T-helper 2 cell treated with Interferon-gamma antibody and Interleukin-4, amounts not matched to agents 100 ng/mL and 5 ng/mL, for 36 hours (primary cell): ENCODE measurements at regions not wholly inside any gene's neighbourhood (a gene's known extent, or its start where the extent isn't known, plus 50 kb on each side); places are given as distances from the start of the nearest gene placed in this dataset.

Experiments used
- intact Hi-C: fragments of 100-400 bp; cut with micrococcal nuclease; formaldehyde crosslinking; loops from one replicate; pipeline ENCODE4 v1.15.1; 2023

DNA sequence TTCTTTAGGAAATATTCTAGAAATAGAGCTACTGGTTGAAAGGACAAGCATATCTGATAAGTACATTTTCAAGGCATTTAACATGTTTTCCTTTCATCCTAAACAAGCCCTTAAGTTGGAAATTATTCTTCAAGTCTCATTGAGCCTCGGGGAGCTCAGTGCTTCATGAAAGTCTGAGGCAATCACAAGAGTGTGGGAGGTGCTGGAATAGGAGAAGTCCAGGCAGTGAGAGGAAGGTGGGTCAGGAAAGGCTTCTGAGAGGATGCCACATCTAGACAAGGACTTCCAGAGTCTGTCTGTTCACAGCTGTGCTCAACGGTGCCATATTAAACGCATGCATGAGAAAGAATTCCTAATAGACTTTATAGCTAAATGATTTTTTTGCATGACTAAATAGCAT lies 69.8 kb downstream of the CD83 start:
- intact Hi-C loops: no loop called here

- intact Hi-C loops: no loop called here
Measured at GRCh38 chr6:14189074-14189473, 71.5 kb downstream of the CD83 start.

DNA sequence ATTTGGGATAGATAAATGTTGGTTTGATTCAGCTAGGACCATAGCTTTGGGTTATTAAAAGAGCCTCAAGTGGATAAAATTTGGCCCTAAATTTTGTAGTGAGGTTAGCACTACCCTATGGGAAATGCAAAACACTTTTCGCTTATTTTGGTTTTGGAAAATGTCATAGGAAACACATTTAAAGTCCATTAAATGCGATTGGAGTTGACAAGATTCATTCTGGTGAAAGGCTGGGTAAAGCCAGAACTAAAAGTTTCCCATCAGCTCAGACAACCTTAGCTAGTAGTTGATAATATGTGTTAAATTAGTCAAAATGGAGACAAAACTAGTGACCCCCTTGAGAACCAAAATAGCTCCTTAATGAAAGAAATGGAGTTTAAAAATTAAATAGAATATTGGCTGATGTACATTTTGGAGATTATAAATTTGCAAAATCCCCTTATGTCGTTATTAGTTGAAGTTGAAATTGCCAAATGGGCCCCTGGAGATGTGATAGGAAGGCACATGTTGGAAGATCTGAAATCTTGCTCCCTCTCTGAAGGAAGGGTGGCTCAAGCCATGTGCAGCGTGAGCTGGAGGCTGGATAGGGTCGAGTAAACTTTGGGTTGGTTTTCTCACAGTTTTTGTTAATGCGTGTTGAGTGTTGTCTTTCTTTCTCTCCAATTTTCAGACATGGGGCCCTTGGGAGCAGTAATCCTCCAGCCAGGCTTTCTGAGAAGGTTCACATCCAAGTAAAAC lies 72.8 kb downstream of the CD83 start:
- intact Hi-C loops: no loop called here

DNA sequence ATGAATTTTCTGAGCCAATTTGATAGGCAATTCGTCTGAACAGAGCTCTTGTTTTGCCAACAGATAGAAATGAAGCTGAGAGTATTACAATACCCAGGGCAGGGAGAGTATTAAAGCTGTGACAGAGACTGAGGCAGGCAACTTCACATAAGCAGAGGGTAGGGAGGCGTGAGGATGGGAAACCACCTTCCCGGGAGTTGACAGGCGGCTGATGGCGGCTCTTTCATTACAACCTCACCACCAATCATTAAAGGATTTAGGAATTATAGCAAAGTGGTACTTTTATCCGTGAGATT lies 73.3 kb downstream of the CD83 start:
- intact Hi-C loops: no loop called here

DNA sequence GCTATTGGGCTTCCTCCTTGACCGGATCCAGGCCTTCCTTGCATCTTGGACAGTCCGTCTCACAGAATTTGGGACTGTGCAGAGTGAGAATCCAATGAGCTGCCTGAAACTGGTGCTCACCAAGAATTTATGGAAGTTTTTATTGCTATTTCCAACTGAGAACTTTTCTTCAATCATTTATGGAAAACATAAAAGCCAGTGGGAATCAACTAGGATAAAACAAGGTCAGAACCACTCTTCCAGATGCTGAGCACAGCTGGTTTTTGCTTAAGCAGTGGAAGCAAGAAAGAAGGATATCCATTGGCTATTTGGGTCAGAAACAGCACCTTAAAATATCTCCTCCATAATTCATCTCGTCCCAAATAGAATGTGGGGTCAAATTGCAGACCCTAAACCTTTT lies 74.2 kb downstream of the CD83 start:
- intact Hi-C loops: no loop called here

GRCh38 chr6:14192216-14192788 lies 74.7 kb downstream of the CD83 start:
- intact Hi-C loops: no loop called here

DNA sequence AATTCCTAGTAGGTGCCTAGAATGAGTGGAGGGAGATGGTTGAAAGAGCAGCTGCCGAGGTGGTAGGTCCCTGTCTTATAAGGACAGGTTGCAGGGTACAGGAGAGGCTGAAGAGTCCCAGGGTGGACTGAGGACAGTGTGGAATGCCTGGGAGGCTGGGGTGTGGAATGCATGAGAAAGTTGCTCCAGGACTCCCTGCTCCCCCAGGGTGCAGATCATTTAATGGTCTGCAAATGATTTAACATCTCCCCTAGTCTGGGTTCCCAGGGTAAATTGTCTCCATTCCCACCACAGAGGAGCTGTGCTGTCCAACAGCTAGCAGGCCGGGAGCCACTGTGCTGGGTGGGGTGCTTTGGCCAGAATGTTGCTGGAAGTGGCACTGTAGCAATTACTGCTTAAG lies 76.0 kb downstream of the CD83 start:
- intact Hi-C loops: no loop called here

DNA sequence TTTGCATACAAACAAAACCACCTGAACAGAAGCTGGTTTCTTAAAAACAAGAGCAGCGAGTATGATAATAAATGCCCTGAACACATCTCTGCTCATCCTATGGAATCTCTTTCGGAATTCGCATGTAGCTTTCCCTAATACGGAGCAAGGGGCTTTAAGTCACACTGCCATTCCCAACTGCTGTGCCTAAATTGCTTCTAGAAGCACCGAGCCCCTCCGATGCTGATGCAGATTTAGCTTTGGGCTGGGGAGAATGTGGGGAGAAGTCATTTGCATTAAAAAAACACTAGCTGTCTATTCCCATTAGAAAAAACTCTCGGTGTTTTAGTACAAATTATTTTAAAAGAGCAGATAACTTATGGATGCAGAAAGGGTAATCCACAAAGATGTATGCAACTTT lies 76.9 kb downstream of the CD83 start:
- intact Hi-C loops: no loop called here

DNA sequence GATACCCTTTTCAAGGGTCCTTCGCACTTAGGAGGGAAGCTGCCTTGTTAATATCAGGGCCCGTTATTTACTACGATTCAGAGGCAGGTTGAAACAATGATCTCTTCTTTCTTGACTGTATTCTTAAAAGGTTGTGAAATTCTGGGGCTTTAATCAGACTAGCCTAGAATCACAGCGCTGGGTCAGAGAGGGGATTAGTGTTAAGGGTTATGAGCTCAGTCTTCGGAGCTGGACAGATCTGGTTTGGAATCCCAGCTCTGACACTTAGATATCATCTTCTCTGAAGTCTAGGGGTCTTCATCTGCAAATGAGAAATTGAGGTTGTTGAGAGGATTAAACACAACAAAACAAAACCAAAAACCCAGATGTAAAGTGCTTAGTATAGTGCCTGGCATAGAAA lies 77.4 kb downstream of the CD83 start:
- intact Hi-C loops: no loop called here

DNA sequence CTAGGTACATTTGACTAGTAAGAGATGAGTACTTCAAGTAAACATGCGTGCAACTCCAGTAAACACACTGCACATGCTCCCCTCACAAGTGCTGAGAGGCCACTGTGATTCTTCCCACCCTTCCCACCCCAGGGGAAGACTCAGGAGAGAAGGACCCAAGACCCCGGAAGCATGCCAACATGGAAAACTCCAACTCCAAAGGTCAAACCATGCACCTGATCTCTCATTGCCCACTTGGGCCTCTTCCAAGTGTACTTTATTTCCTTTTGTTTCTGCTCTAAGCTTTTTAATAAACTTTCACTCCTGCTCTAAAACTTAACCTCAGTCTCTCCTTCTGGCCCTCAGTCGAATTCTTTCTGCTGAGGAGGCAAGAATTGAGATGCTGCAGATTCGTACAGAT lies 78.5 kb downstream of the CD83 start:
- intact Hi-C loops: no loop called here

DNA sequence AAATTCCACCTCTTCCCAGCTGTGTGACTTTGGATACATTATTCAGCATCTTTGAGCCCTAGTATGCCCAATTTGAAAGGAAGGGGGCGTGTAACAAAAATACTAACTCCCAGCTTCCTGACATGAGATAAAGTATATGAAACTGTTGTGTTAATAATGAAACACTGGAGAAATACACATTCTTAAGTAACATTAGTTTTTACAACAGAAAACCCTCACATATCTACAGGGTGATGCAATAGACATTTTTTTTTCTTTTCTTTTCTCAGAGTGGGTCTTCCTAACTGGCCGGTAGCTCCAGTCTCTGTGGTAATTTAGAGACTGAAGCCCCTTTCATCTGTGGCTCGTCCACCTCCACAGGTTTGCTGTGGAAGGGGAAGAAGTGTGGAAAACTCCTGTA lies 79.5 kb downstream of the CD83 start:
- intact Hi-C loops: no loop called here

DNA sequence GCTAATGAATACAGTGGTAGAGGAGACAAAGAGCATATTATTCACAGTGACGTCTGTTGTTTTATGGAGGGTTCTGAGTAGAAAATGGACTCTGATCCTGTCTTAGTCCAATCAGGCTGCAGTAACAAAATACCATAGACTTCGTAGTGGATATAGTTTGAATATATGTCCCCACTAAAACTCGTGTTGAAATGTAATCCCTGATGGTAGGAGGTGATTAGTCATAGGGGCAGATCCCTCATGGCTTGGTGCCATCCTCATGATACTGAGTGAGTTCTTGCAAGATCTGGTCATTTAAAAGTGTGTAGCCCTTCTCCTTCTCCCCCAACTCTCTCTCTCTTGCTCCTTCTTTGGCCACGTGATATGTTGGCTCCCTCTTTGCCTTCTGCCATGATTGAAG lies 82.5 kb downstream of the CD83 start:
- intact Hi-C loops: no loop called here

DNA sequence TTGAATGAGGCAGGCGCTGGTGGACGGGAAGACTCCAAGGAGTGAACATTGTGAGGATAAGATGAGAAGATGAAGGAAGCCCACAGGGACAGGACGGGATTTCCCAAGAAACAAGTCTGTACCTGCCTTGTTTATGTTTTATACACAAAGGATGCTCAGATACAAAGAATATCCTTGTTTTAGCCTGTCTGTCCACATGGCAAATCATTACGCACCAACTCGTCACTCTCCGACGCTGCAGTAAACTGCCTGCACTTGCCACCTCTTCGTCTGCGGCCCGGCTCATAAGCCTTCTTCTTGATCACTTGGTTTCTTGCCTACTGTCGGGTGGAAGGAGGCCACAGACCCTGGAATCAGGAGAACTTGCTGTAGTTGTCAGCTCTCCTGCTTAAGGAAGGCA lies 85.4 kb downstream of the CD83 start:
- intact Hi-C loops: no loop called here

DNA sequence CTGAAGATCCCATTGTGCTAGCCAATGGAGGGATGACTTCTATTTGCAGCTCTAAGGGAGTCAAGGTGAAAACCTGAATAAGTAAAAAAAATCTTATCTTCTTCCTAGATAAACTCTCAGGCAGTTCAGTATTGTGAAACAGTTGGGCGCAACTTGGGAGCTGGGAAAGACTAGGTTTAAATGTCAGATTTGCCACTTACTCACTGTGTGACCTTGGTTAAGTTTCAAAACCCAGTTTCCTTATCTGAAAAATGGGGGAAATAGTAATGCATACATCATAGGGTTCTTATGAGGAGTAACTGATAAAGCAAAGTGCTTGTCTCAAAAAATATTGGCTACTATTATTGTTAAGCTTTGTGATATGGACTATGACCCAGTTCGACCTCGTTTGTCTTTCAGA lies 88.8 kb downstream of the CD83 start:
- intact Hi-C loops: no loop called here

DNA sequence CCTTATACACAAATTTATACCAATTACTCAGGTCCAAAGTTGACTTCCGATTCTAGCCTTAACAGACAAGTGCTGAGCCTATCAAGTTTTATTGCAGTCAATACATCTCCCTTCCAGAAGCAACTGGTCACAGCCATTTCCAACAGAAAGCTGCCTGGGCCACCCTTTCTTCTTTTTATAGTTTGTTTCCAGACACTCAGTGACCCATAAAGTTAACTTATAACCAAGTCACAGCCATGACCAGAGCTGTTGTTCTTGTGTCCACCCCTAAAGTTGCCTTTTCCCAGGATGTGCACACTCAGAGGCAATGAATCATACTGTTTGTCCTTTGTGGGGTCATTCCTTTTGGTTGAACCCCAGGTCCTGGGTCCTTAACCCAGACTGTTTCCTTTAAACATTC lies 89.9 kb downstream of the CD83 start:
- intact Hi-C loops: no loop called here

- intact Hi-C loops: no loop called here
Measured at GRCh38 chr6:14209000-14209399, 91.4 kb downstream of the CD83 start.

DNA sequence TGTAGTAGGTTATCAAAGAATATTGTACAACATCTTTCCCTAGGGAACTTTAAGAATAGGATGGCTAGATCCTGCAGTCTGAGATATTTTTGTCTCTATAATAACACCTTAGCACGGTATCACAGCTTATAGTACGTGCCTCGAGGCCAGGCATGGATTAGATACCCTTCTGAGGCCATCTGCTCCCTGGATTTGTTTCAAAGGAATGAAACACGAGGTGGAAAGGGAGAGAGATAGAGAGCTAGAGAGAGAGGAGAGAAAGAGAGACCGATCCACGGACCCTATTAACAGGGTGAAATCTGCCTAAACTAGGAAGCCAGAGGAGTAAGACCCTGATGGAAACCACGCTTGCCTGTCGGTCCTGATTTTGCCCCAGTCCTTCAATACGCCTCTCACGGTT lies 92.5 kb downstream of the CD83 start:
- intact Hi-C loops: loop anchor here (2.0 to 10.0 kb wide), 4 partner anchors 425 to 1415 kb away; no protein-coding TSS in a partner anchor

- intact Hi-C loops: loop anchor here (1.0 to 10.0 kb wide), 6 partner anchors 238 to 1414 kb away; partner anchors contain the start of gene JARID2
Measured at GRCh38 chr6:14210663-14211561, 93.3 kb downstream of the CD83 start.

GRCh38 chr6:14211562-14211942 lies 94.0 kb downstream of the CD83 start:
- intact Hi-C loops: loop anchor here (1.0 to 10.0 kb wide), 6 partner anchors 238 to 1413 kb away; partner anchors contain the start of gene JARID2

DNA sequence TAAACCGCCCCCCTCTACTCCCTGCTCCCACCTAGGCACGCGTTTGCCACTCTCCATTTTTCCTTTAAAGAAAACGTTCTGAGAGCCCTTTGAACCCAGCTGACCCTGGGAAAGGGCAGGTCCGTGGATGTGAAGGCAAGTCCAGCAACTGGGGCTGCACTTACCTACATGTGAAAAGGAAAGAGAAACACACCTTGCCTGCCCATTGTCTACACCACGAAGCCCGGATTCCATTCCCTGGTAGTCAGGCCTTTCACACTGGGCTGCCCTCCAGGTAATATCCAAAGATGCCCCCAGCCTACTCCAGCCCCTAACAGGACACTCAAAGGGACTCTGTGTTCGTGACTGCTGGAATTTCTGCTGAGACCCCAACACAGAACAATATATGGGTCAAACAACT lies 94.4 kb downstream of the CD83 start:
- intact Hi-C loops: loop anchor here (10.0 kb wide), 3 partner anchors 423 to 1413 kb away; no protein-coding TSS in a partner anchor

DNA sequence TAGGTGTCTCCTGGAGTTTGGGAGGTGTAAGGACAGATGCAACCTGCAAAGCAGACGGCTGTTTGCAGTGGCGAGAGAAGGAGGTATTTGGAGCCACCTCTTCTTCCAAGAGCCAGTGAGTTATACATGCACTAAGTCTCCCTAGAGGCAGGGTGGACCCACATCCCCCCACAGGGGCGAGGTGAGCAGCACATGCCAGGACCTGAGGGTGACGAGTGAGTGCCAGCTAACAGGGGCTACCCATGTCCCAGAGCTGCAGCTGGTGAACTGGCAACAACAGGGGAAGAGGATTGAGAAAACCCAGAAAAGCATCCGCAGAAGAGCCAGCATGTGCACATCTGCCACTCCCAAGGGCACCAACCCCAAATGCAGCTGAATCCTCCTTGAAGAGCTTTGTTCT lies 95.1 kb downstream of the CD83 start:
- intact Hi-C loops: loop anchor here (10.0 kb wide), 3 partner anchors 422 to 1412 kb away; no protein-coding TSS in a partner anchor
